ENCODE measurements at regions not wholly inside any gene's neighbourhood (a gene's known extent, or its start where the extent isn't known, plus 50 kb on each side); places are given as distances from the start of the nearest gene placed in this dataset.
A peak's percentile ranks its signal among the peaks of the same experiment; 100 is the strongest.
"Not testable (repeated sequence)": the region's sequence is repeated elsewhere in the genome, so short reads cannot be mapped to it uniquely, and the experiment has no call there.

- Histone ChIP-seq H2AFZ (ENCODE audit: low read depth, low read length) (no peak overlapping the region), H3K4me3 (ENCODE audit: low read length) (no peak overlapping the region), H3K27me3 (ENCODE audit: insufficient read depth, low read length) (peaks cover 10% of the 10 kb centered on the region), H3K9me3 (ENCODE audit: low read length) (no peaks in the 10 kb centered on the region), H3K4me1 (ENCODE audit: insufficient read depth, low read length) (peaks cover 5% of the 10 kb centered on the region), H3K36me3 (ENCODE audit: insufficient read depth, low read length) (no peaks in the 10 kb centered on the region)
Observed at GRCh38 chr1:224061436-224061835, 52.5 kb upstream of the FBXO28 start.

- peaks cover 10% of the 10 kb centered on the region for H3K27me3 ChIP-seq (ENCODE audit: insufficient read depth, low read length)
- H3K9me3 ChIP-seq (ENCODE audit: low read length) = no peaks in the 10 kb centered on the region
- H3K4me1 ChIP-seq (ENCODE audit: insufficient read depth, low read length) = peaks cover 5% of the 10 kb centered on the region
- H3K4me3 ChIP-seq (ENCODE audit: low read length) = no peak overlapping the region
- H3K36me3 ChIP-seq (ENCODE audit: insufficient read depth, low read length) = no peaks in the 10 kb centered on the region
- H2AFZ ChIP-seq (ENCODE audit: low read depth, low read length) = no peak overlapping the region
Observed at GRCh38 chr1:224059897-224060427, 53.9 kb upstream of the FBXO28 start.

- no peak overlapping the region for H3K4me3 ChIP-seq (ENCODE audit: low read length)
- H3K27me3 ChIP-seq (ENCODE audit: insufficient read depth, low read length) = peaks cover 4% of the 10 kb centered on the region
- no peak overlapping the region for H2AFZ ChIP-seq (ENCODE audit: low read depth, low read length)
- no peaks in the 10 kb centered on the region for H3K9me3 ChIP-seq (ENCODE audit: low read length)
- H3K4me1 ChIP-seq (ENCODE audit: insufficient read depth, low read length) = peaks cover 5% of the 10 kb centered on the region
- no peaks in the 10 kb centered on the region for H3K36me3 ChIP-seq (ENCODE audit: insufficient read depth, low read length)
Observed at GRCh38 chr1:224058303-224058702, 55.6 kb upstream of the FBXO28 start.

GRCh38 chr1:224057461-224058199 is 56.3 kb upstream of the FBXO28 start:
- peaks cover 5% of the 10 kb centered on the region for H3K4me1 ChIP-seq (ENCODE audit: insufficient read depth, low read length)
- no peaks in the 10 kb centered on the region for H3K36me3 ChIP-seq (ENCODE audit: insufficient read depth, low read length)
- no peak overlapping the region for H3K4me3 ChIP-seq (ENCODE audit: low read length)
- peaks cover 4% of the 10 kb centered on the region for H3K27me3 ChIP-seq (ENCODE audit: insufficient read depth, low read length)
- H2AFZ ChIP-seq (ENCODE audit: low read depth, low read length) = peak overlapping the region; percentile 24
- no peaks in the 10 kb centered on the region for H3K9me3 ChIP-seq (ENCODE audit: low read length)

- Histone ChIP-seq H3K9me3 (ENCODE audit: low read length) (no peaks in the 10 kb centered on the region), H3K4me3 (ENCODE audit: low read length) (no peak overlapping the region), H2AFZ (ENCODE audit: low read depth, low read length) (no peak overlapping the region), H3K27me3 (ENCODE audit: insufficient read depth, low read length) (no peaks in the 10 kb centered on the region), H3K4me1 (ENCODE audit: insufficient read depth, low read length) (peaks cover 5% of the 10 kb centered on the region), H3K36me3 (ENCODE audit: insufficient read depth, low read length) (no peaks in the 10 kb centered on the region)
Observed at GRCh38 chr1:224054611-224055010, 59.3 kb upstream of the FBXO28 start.

- no peak overlapping the region for H2AFZ ChIP-seq (ENCODE audit: low read depth, low read length)
- H3K36me3 ChIP-seq (ENCODE audit: insufficient read depth, low read length) = no peaks in the 10 kb centered on the region
- no peak overlapping the region for H3K4me3 ChIP-seq (ENCODE audit: low read length)
- H3K9me3 ChIP-seq (ENCODE audit: low read length) = no peaks in the 10 kb centered on the region
- H3K27me3 ChIP-seq (ENCODE audit: insufficient read depth, low read length) = no peaks in the 10 kb centered on the region
- H3K4me1 ChIP-seq (ENCODE audit: insufficient read depth, low read length) = peaks cover 5% of the 10 kb centered on the region
Observed at GRCh38 chr1:224054012-224054411, 59.9 kb upstream of the FBXO28 start.

- no peaks in the 10 kb centered on the region for H3K9me3 ChIP-seq (ENCODE audit: low read length)
- peaks cover 5% of the 10 kb centered on the region for H3K4me1 ChIP-seq (ENCODE audit: insufficient read depth, low read length)
- no peak overlapping the region for H3K4me3 ChIP-seq (ENCODE audit: low read length)
- H2AFZ ChIP-seq (ENCODE audit: low read depth, low read length) = no peak overlapping the region
- no peaks in the 10 kb centered on the region for H3K36me3 ChIP-seq (ENCODE audit: insufficient read depth, low read length)
- no peaks in the 10 kb centered on the region for H3K27me3 ChIP-seq (ENCODE audit: insufficient read depth, low read length)
Observed at GRCh38 chr1:224053456-224053855, 60.5 kb upstream of the FBXO28 start.

- Histone ChIP-seq H2AFZ (ENCODE audit: low read depth, low read length) (no peak overlapping the region), H3K4me1 (ENCODE audit: insufficient read depth, low read length) (peaks cover 5% of the 10 kb centered on the region), H3K27me3 (ENCODE audit: insufficient read depth, low read length) (no peaks in the 10 kb centered on the region), H3K36me3 (ENCODE audit: insufficient read depth, low read length) (no peaks in the 10 kb centered on the region), H3K9me3 (ENCODE audit: low read length) (peaks cover under 1% of the 10 kb centered on the region), H3K4me3 (ENCODE audit: low read length) (no peak overlapping the region)
Observed at GRCh38 chr1:224052772-224053171, 61.1 kb upstream of the FBXO28 start.

GRCh38 chr1:224051782-224052181 is 62.1 kb upstream of the FBXO28 start:
- H3K27me3 ChIP-seq (ENCODE audit: insufficient read depth, low read length); H3K36me3 ChIP-seq (ENCODE audit: insufficient read depth, low read length); H3K9me3 ChIP-seq (ENCODE audit: low read length); H3K4me1 ChIP-seq (ENCODE audit: insufficient read depth, low read length); H3K4me3 ChIP-seq (ENCODE audit: low read length); H2AFZ ChIP-seq (ENCODE audit: low read depth, low read length): not testable (repeated sequence)

- Histone ChIP-seq H3K4me3 (ENCODE audit: low read length) (no peak overlapping the region), H3K27me3 (ENCODE audit: insufficient read depth, low read length) (no peaks in the 10 kb centered on the region), H3K36me3 (ENCODE audit: insufficient read depth, low read length) (no peaks in the 10 kb centered on the region), H3K9me3 (ENCODE audit: low read length) (peaks cover 1% of the 10 kb centered on the region), H3K4me1 (ENCODE audit: insufficient read depth, low read length) (no peaks in the 10 kb centered on the region), H2AFZ (ENCODE audit: low read depth, low read length) (no peak overlapping the region)
Observed at GRCh38 chr1:224051086-224051406, 62.9 kb upstream of the FBXO28 start.

- no peak overlapping the region for H3K4me3 ChIP-seq (ENCODE audit: low read length)
- H3K27me3 ChIP-seq (ENCODE audit: insufficient read depth, low read length) = no peaks in the 10 kb centered on the region
- H3K36me3 ChIP-seq (ENCODE audit: insufficient read depth, low read length) = no peaks in the 10 kb centered on the region
- peaks cover 1% of the 10 kb centered on the region for H3K9me3 ChIP-seq (ENCODE audit: low read length)
- no peaks in the 10 kb centered on the region for H3K4me1 ChIP-seq (ENCODE audit: insufficient read depth, low read length)
- H2AFZ ChIP-seq (ENCODE audit: low read depth, low read length) = no peak overlapping the region
Observed at GRCh38 chr1:224047538-224047937, 66.4 kb upstream of the FBXO28 start.

- H3K27me3 ChIP-seq (ENCODE audit: insufficient read depth, low read length) = no peaks in the 10 kb centered on the region
- H2AFZ ChIP-seq (ENCODE audit: low read depth, low read length) = no peak overlapping the region
- no peaks in the 10 kb centered on the region for H3K36me3 ChIP-seq (ENCODE audit: insufficient read depth, low read length)
- H3K4me1 ChIP-seq (ENCODE audit: insufficient read depth, low read length) = no peaks in the 10 kb centered on the region
- peaks cover 1% of the 10 kb centered on the region for H3K9me3 ChIP-seq (ENCODE audit: low read length)
- H3K4me3 ChIP-seq (ENCODE audit: low read length) = no peak overlapping the region
Observed at GRCh38 chr1:224045556-224045955, 68.4 kb upstream of the FBXO28 start.

GRCh38 chr1:224044420-224044819 is 69.5 kb upstream of the FBXO28 start:
- no peaks in the 10 kb centered on the region for H3K36me3 ChIP-seq (ENCODE audit: insufficient read depth, low read length)
- H3K4me3 ChIP-seq (ENCODE audit: low read length) = no peak overlapping the region

GRCh38 chr1:224042557-224043118 is 71.3 kb upstream of the FBXO28 start:
- H3K4me3 ChIP-seq (ENCODE audit: low read length) = no peak overlapping the region
- no peaks in the 10 kb centered on the region for H3K36me3 ChIP-seq (ENCODE audit: insufficient read depth, low read length)
- no peaks in the 10 kb centered on the region for H3K4me1 ChIP-seq (ENCODE audit: insufficient read depth, low read length)
- no peaks in the 10 kb centered on the region for H3K27me3 ChIP-seq (ENCODE audit: insufficient read depth, low read length)
- no peaks in the 10 kb centered on the region for H3K9me3 ChIP-seq (ENCODE audit: low read length)
- no peak overlapping the region for H2AFZ ChIP-seq (ENCODE audit: low read depth, low read length)

More at GRCh38 chr1:224044420-224044819, 69.5 kb upstream of the FBXO28 start:
- Histone ChIP-seq H3K9me3 (ENCODE audit: low read length) (peaks cover 1% of the 10 kb centered on the region), H3K4me1 (ENCODE audit: insufficient read depth, low read length) (no peaks in the 10 kb centered on the region), H2AFZ (ENCODE audit: low read depth, low read length) (no peak overlapping the region), H3K27me3 (ENCODE audit: insufficient read depth, low read length) (no peaks in the 10 kb centered on the region)
